Tibial artery (tissue), 4 donors: ENCODE measurements at regions not wholly inside any gene's neighbourhood (a gene's known extent, or its start where the extent isn't known, plus 50 kb on each side); places are given as distances from the start of the nearest gene placed in this dataset.
"Not testable (repeated sequence)": the region's sequence is repeated elsewhere in the genome, so short reads cannot be mapped to it uniquely, and the experiment has no call there.

Source experiments
- DNase-seq, 2 donors: peaks; one replicate each; pipeline ENCODE4 v3.0.0-alpha.2; 2019
- H3K27ac ChIP-seq, 2 donors: fragments of 200-600 bp; sonication (generic) in 1 of 2; 1 replicate in 1 of 2; 2 replicates in 1 of 2; pipeline ENCODE4 v1.5.1; 2018 to 2019; ENCODE audit warnings: mild to moderate bottlenecking in 1 of 2
- H3K27me3 ChIP-seq, 2 donors: fragments of 200-600 bp; sonication (generic) in 1 of 2; one replicate each; pipeline versions ENCODE4 v1.5.1 to v1.6.0; 2016 to 2019
- H3K36me3 ChIP-seq, 3 donors: fragments of 200-600 bp; sonication (generic) in 2 of 3; one replicate each; pipeline ENCODE4 v1.5.1; 2016 to 2019; ENCODE audit warnings: mild to moderate bottlenecking in 2 of 3
- H3K4me1 ChIP-seq, 4 donors: fragments of 200-600 bp; sonication (generic) in 2 of 4; 1 replicate in 3 of 4; 2 replicates in 1 of 4; pipeline ENCODE4 v1.5.1; 2016 to 2019
- H3K4me3 ChIP-seq, 2 donors: fragments of 200-600 bp; sonication (generic) in 1 of 2; 1 replicate in 1 of 2; 2 replicates in 1 of 2; pipeline ENCODE4 v1.5.1; 2018 to 2019; ENCODE audit warnings: mild to moderate bottlenecking in 2 of 2
- H3K9me3 ChIP-seq, 3 donors: fragments of 200-600 bp; sonication (generic) in 1 of 3; one replicate each; pipeline ENCODE4 v1.5.1; 2016 to 2019
- CTCF ChIP-seq, 2 experiments: fragments of 200-600 bp in 1 of 2; fragments of 450-650 bp in 1 of 2; IDR thresholded peaks; one replicate each; pipeline ENCODE4 v1.5.1; 2017 to 2019; ENCODE audit warnings: antibody characterized with exemption in 2 of 2, mild to moderate bottlenecking in 1 of 2, moderate library complexity in 1 of 2
- intact Hi-C: fragments of 100-400 bp; cut with DNase I; formaldehyde crosslinking; loops from one replicate; pipeline ENCODE4 v1.15.0; 2023; ENCODE audit warnings: low total_unique reads

- TF ChIP-seq CTCF (IDR thresholded peaks at IDR 0.05), result no peak
Measured at GRCh38 chr3:140871022-140871421, 70.6 kb upstream of the SLC25A36 start.

GRCh38 chr3:140872165-140872564 lies 69.5 kb upstream of the SLC25A36 start:
- H3K9me3 ChIP-seq, DNase-seq, H3K36me3 ChIP-seq, H3K4me3 ChIP-seq, H3K27me3 ChIP-seq, H3K27ac ChIP-seq, H3K4me1 ChIP-seq, intact Hi-C loops: not testable (repeated sequence)

More at GRCh38 chr3:140871022-140871421, 70.6 kb upstream of the SLC25A36 start:
- Histone ChIP-seq H3K27me3 (no peaks in the 10 kb centered on the region), H3K4me1 (no peaks in the 10 kb centered on the region), H3K9me3 (no peaks in the 10 kb centered on the region), H3K27ac (no peak overlapping the region), H3K36me3 (no peaks in the 10 kb centered on the region), H3K4me3 (no peak overlapping the region)
- DNase-seq, result no peak
- intact Hi-C loops, result no loop called here

DNA sequence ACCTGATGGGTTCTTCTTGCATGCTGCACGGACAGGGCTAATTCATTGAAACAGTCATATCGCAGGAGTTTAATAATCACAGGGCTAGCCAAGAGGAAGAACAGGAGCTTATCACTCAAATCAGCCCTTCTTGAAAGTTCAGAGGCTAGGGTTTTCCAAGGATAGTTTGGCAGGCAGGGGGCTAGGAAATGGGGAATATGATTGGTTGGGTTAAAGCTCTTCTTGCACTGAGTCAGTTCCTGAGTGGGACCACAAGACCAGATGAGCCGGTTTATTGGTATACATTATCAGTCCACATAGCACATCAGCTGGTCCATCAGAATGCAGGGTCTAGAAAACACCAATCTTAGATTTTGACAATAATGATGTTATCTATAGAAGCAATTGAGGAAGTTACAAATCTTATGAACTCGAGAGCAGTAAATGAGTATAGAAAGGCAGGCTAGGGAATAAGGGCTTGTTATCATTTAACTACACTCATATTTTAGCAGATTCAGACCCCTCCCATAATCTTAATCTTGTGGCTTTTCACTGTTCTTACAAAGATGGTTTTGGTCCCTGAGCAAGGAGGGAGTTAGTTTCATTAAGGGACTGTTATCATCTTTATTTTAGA lies 58.1 kb upstream of the SLC25A36 start:
- Histone ChIP-seq H3K4me1 (no peaks in the 10 kb centered on the region), H3K4me3 (no peak overlapping the region), H3K27me3 (no peaks in the 10 kb centered on the region), H3K27ac (no peak overlapping the region), H3K36me3 (no peaks in the 10 kb centered on the region), H3K9me3 (no peaks in the 10 kb centered on the region)
- intact Hi-C loops, result no loop called here
- DNase-seq, result no peak
- TF ChIP-seq CTCF (IDR thresholded peaks at IDR 0.05), result no peak

DNA sequence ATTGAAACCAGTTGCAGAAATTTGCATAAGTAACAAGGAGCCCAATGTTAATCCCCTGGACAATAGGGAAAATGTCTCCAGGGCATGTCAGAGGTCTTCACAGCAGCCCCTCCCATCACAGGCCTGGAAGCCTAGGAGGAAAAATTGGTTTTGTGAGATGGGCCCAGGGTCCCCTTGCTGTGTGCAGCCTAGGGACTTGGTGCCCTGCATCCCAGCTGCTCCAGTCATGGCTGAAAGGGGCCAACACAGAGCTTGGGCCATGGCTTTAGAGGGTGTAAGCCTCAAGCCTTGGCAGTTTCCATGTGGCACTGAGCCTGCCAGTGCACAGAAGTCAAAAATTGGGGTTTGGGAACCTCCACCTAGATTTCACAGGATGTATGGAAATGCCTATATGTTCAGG lies 55.9 kb upstream of the SLC25A36 start:
- H3K9me3 ChIP-seq, H3K36me3 ChIP-seq, intact Hi-C loops, H3K27ac ChIP-seq, DNase-seq, H3K4me1 ChIP-seq, H3K27me3 ChIP-seq, H3K4me3 ChIP-seq: not testable (repeated sequence)
